NCI-H82 treated with DMSO at 0.1 percent for 48 hours (cell line): ENCODE measurements at regions not wholly inside any gene's neighbourhood (a gene's known extent, or its start where the extent isn't known, plus 50 kb on each side); places are given as distances from the start of the nearest gene placed in this dataset.
"Not testable (repeated sequence)": the region's sequence is repeated elsewhere in the genome, so short reads cannot be mapped to it uniquely, and the experiment has no call there.

ENCODE experiments used
- DNase-seq: peaks from one replicate; lab custom pipeline; 2025; ENCODE audit not compliant: unreplicated experiment; lab: John Stamatoyannopoulos, UW

DNA sequence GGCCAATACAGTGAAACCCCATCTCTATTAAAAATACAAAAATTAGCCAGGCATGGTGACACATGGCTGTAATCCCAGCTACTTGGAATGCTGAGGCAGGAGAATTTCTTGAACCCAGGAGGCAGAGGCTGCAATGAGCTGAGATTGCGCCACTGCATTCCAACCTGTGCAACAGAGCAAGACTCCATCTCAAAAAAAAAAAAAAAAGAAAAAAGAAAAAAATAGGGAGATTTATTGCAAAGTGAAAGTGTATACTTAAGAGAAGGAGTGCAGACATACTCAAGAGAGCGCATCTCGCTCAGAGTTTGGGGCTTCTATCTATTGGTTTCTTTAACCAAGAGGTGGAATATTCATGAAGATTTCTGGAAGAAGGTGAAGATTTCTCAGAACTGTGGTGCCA lies 708.4 kb downstream of the XPNPEP1 start:
- not testable (repeated sequence) for DNase-seq

DNA sequence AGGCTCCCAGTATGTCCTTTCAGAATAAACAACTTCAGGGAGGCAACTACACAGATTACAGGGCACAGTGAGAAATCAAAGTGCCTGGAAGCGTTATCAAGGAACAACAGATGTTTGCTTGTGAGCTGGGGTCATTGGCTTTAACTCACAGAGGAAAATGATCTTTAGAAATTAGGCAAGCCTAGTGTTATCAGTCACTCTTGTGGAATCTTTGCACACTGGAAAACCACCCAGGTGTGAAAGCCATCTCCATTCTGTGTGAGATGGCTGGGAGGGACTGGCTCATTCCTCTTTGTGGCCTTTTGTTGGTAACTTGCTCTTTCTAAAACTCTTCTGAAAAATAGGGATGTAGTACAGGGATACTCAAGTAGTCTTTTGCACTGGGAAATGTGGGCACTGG lies 716.0 kb downstream of the XPNPEP1 start:
- peak; percentile 6 for DNase-seq

DNA sequence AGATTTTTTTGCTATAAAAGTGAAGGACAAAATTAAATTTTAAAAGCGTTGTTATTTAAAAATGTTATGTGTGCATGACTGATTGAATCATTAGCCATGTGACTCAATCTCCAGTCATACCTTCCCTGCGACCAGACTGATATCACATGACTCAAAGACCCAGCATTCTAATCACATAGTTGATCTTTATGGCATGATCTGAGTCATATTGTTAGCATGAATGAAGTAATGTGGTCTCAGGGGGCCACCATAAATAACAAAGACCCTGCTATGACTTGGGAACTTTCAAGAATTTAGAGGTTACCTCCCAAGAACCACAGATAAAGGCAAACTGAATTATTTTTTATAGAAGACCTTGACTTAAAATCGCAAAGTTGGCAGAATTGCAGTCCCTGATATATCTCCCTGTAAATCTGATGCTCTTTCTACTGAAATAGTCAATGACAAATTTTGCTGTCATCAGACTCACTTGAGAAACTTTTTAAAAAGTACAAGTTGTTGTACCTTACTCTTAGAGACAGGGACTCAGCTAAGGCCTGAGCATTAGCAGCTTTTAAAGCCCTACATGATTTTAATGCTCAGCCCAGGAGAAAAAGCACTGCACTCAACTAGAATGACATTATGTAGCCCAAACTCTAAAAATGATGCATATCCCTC lies 717.3 kb downstream of the XPNPEP1 start:
- DNase-seq, result no peak

DNA sequence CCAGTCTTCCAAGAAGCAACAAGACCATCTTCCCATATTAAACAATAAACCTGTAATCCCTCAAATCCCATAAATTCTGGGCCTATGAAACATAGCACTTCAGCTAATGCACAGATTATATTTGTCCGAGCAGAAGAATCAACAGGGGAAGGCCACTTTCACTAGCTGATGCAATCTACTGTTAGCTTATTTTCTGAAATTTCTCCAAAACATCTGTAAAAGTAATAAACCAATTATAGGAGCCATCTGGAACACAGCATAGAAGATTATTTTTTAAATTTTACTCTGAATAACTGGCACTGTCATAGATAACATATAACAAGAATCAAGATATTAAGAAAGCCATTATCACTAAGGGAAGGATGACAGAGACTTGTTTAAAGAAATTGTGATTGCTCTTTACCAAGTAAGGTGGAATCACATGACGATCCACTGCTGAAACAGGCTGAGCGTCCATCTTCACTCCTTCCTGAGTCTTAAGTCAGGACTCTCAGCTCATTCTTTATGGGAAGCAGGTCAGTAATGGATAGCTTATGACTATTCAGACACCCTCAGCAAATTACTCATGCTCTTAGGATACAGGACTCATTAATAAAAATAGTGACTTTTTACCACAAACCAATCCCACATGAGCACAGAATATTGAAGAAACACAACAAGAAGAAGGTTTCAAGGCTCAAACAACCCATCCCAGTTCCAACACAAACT lies 719.5 kb downstream of the XPNPEP1 start:
- DNase-seq, result no peak

DNA sequence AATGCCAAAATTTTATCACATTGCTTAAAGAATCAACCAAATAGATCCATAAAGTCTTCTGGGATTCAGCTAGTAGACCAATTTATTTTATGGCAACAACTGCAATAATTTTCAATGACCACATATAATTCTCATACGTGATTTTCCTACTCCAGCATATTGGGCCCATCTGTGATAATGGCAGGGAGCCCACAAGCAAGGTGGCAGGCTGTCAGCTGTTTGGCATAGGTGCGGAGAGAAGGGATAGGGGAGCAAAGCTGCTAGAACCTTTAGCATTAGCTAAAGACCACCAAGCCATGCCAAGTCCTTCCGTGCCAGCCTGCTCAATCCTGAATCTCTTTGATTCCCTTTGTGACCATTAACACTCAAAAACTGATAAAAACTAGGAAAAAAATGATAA lies 721.2 kb downstream of the XPNPEP1 start:
- no peak for DNase-seq

DNA sequence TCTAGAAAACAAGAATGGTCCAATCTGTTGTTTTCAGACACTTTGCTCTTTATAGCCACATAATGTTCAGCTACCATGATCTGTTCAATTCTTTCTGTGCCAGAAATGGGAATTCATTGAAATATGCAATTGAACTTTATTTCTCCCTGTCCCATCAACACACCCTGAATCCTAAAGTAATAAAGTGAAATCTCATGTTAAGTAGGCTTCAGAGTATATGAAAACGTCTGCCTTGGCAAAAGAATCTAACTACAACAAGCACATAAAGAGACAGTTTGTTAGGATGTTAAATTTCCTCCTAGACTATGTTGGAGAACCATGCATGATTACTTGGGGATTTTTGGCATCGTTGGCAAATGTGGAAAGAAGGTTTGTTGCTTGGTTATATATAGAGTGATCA lies 722.7 kb downstream of the XPNPEP1 start:
- DNase-seq, result no peak

DNA sequence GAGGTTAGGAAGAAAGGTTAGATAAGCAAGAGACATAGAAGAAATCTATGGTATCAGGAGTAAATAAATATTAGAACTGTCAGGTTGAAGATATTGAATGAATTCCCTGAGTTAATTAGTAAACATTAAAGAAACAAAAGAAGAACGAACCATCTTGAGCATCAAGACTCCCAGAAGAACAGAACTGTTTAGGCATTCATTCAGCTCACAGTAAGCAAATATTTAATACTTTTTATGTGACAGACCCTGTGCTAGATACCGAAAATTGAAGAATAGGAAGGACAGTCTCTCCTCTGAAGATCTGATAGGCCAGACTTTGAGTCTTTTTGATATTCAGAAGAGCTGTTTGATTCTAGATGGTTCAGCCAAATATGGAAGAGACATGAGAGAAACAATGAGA lies 731.5 kb downstream of the XPNPEP1 start:
- no peak for DNase-seq

DNA sequence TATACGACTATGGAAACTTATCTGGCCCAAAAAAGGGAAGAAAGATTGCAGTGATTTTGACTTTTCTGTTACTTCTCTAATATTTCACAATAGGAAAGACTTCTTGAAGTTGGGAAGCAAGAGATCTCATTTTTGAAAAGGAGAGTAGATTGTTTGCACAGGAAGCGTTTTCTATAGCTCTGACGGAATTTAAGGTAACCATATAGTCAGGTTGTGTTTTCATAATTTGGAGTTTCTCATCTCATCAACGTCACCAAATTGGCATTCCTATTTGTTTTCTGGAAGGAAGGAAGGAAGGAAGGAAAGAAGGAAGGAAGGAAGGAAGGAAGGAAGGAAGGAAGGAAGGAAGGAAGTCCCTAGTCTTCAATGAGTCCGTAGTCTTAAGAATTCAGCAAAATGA lies 732.0 kb downstream of the XPNPEP1 start:
- DNase-seq, result no peak

DNA sequence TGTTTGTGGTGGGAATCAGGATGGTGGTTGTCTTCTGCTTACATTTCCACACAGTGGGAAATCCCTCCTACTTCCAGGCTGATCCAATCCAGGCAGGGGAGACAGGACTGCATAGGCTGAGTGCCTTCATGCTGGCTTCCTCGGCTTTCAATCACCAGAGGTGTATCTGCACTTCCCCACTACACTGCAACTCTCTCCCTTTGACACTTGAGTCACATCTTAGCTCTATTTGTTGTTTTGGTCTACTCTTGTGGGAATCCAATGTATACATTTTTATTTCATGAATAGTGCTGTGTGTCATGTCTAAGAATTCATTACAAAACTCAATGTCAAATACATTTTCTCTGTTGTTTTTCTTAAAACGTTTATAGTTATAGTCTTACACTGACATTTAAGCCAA lies 735.6 kb downstream of the XPNPEP1 start:
- DNase-seq, result no peak

DNA sequence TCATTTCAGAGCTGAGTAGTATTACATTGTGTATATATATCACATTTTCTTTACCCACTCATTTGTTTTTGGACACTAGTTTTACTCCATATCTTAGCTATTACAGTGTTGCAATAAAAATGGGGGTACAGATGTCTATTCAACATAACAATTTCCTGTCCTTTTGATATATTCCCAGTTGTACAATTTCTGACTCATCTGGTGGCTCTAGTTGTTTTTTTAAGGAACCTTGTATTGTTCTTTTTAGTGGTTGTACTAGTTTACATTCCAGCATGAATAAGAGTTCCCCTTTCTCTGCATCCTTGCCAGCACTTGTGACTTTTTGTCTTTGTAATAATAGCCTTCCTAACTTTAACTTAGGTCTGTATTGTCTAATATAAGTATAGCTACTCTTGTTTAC lies 739.9 kb downstream of the XPNPEP1 start:
- no peak for DNase-seq

DNA sequence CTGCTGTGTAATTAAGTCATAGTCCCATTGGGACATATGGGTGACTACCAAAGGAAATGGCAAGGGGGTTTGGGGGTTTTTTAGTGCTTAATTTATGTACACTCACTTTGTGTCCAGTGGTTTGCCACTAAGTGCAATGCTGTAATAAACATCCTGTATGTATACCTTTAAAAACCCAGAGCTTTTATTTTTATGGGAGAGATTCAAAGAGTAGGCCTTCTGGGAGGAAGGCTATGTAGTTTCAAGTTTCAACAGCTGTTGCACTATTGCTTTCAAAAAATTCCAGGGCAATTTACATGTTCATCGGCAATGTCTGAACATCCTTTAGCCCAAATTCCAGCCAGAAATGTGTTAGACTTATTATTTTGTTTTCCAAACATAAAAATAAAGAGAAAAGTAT lies 744.7 kb downstream of the XPNPEP1 start:
- DNase-seq, result no peak

DNA sequence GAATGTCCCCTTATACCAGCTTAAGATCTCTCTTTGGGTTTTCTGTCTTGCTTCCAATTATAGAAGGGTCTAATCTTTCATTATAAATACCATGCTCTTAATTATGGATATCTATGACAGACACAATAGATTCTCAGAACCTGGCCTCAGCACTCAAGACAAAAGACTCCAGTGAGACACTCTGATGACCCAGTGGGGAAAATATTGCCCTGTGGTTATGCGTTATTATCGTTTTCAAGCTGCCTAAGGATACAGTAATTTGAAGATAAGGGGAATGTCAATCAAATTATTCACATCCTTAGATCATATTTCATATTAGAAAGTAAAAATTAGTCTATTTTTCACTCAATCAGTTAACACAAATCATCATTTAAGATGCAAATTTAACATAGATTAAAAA lies 748.8 kb downstream of the XPNPEP1 start:
- DNase-seq, result no peak

DNA sequence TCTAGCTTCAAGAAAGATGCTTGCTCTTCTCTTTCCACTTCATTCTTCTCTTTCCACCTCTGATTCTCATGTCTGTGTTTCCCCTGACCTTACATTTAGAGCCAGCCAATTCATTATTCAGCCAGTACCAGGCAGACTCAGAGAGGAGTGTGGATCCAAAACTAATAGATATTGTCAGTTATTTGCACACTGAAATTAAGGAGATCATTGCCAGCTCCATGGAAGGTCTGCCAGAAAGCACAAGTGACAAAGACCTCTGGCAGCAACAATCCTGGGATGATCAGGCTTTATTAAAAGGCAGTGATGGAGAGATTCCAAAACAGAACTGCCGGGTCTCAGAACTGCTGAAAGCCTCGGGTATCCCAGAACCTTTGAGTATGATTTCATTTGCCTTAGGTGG lies 749.4 kb downstream of the XPNPEP1 start:
- no peak for DNase-seq

DNA sequence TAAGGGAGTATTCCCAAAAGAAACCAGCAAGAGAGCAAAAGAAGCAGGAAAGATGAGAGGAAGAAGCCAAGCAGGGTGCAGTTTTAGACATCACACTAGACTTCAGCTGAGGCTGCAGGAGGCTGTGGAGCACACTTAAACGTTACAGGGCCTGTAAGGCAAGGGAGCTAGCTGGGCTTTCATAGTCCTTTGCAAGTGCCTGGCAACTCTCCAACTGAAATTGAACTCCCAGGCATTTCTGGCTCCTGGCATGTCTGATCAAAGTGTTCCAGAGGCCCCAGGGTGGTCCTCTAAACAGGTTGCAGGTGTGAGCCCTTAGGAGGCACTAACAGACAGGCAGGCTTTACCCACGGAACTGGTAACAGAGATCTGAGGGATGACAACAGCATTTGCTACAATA lies 750.2 kb downstream of the XPNPEP1 start:
- DNase-seq, result no peak

DNA sequence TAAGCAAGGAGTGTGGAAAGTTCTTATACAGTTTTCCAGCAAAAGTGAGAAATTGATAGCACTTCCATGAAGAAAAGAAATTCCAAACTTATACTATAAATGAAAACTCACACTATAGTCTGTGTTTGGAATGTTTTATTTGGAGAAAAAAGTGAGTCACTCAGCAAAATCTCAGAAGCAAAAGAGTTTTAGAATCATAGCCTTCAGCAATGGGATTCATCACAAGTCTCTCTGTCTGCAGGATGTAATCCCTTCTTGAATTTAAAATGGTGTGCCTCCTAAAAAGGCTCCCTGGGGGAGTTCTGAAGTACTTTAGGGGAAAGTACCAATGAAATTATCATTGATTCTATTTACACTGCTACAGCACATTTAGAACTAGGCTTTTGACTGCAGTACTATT lies 756.4 kb downstream of the XPNPEP1 start:
- no peak for DNase-seq

DNA sequence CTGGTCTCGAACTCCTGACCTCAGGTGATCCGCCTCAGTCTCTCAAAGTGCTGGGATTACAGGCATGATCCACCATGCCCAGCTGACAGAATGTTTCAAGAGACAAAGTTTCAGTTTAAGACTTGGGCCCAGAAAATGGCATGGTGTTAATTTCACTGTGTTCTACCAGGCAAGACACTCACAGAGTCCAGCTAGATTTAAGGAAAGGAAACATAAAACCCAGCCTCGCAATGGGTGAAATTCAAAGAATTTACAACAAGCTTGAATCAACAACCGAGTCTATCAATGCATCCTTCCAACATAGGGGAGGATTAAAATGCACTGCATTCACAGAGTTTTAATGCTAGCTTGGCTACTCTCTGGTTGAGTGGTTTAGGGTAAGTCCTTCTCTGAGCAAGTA lies 764.0 kb downstream of the XPNPEP1 start:
- no peak for DNase-seq

DNA sequence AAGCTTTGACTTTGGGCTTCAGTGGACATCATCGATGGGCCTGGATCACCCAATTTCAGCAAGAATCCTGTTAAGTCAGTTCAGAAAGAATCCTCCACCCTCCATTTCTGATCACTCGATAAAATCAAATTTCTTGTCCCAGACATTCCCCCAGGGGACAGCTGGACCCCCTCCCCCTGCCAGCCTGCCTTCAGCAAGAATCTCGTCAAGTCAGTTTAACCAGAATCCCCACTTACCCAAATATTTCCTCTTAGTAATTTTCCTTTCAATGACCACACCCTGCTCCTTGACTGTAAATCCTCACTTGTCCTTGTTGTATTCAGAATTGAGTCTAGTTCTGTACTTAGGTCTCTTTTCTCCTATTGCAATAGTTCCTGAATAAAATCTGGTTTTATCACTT lies 766.9 kb downstream of the XPNPEP1 start:
- DNase-seq, result no peak

DNA sequence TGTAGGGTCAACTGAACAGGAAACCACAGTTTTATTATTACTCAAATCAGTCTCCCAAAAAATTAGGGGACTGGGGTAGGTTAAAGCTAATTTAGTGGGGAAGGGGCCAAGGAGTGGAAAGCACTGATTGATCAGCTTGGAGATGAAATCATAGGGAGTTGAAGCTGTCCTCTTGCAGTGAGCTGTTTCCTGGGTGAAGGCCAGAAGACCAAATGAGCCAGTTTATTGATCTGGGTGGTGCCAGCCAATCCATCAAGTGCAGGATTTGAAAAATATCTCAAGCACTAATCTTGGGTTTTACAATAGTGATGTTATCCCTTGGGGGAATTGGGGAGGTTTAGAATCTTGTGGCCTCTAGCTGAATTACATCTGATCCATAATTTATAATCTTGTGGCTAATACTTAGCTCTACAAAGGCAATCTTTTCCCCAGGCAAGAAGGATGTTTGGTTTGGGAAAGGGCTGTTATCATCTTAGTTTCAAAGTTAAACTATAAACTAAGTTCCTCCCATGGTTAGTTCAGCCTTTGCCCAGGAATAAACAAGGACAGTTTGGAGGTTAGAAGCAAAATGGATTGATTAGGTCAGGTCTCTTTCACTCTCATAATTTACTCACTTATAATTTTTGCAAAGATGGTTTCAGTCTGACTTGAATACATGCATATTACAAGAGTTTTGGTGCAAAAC lies 773.5 kb downstream of the XPNPEP1 start:
- DNase-seq, result no peak

DNA sequence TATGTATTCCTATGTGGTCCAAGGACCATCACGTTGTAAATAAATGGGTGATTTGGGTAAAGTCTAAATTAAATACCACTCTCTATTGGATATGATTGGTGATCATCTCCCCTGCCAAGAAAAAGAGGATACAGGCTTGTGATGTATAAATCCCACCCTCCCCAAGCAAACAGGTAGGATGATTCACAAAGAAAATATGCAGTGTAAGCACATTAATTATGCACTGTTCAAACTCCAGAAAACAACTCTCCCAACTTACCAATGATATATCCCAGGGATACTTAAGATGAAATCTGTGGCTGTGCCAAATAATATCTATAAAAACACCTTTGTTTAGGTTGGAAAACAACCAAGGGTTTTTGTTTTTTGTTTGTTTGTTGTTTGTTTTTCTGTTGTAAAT lies 795.9 kb downstream of the XPNPEP1 start:
- DNase-seq, result no peak

DNA sequence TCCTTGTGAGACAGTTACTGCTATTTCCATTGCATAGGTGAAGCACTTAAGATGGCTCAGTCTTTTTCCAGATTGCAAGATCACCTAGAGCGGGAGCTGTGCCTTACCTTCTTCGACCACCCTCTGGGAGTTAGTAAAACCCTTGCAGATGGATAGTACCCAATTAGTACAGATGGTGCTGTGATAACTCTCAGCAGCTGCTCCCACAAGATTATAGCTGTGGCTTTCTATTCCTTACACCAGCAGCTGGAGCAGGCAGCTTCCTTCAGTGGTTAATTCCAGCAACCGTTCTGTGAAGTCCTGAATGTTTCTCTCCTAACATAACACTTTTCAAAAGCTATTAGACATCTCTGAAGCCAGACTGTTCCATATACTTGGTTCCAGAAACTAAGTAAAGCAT lies 796.8 kb downstream of the XPNPEP1 start:
- peak; percentile 72 for DNase-seq

DNA sequence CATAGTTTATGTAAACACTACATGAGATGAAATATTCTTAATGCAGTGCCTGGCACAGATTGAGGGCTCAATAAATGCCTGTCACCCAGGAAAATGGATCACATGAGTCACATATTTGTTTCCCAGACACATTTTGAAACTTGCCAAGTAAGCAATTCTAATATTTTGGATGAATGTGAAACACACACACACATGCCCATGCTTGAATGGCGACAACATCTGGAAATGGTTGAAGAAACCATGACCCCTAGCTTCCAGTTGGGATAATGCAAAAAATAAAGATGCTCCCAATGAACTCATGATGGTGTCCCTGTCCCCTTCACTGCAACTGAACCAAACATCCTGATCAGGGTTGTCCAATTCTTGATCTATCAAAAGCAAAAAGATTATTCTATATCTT lies 797.3 kb downstream of the XPNPEP1 start:
- no peak for DNase-seq

DNA sequence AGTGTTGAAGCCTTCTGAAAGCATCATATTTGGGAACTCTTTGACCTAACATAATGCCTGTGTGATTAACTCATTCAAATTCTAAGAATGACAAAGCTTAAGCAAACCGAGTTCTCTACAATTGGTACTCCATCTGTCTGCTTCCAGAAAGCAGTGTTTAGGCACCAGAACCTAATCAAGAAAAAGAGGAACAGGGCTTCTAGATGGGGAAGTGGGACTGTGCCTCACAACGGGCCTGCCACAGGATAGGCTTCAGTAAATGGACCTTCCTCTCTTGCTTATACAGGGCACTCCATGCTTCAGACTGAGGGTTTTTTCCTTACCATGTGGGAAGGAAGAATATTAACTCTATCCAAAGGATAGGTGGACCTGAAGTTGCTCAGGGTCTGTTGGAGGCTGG lies 808.1 kb downstream of the XPNPEP1 start:
- DNase-seq, result no peak
